Sigmoid colon (tissue), 4 donors: ENCODE measurements at regions not wholly inside any gene's neighbourhood (a gene's known extent, or its start where the extent isn't known, plus 50 kb on each side); places are given as distances from the start of the nearest gene placed in this dataset.

ENCODE experiments used
- POLR2A ChIP-seq, 2 donors: fragments of 450-650 bp; IDR thresholded peaks; one replicate each; pipeline ENCODE4 v1.6.1; 2016; ENCODE audit warnings: antibody characterized with exemption in 2 of 2, mild to moderate bottlenecking in 2 of 2, moderate library complexity in 2 of 2
- POLR2AphosphoS5 ChIP-seq, 4 donors: sonication (generic); formaldehyde crosslinking; IDR thresholded peaks; one replicate each; pipeline ENCODE4 v1.6.1; 2017; ENCODE audit warnings: antibody characterized with exemption in 4 of 4
- TF ChIP-seq, protein P1 (sequence below), 4 experiments: fragments of 450-650 bp in 3 of 4; fragments of 200-600 bp in 1 of 4; IDR thresholded peaks; one replicate each; pipeline ENCODE4 v1.5.1; 2016 to 2019; ENCODE audit warnings: antibody characterized with exemption in 4 of 4, mild to moderate bottlenecking in 3 of 4, moderate library complexity in 2 of 4

DNA sequence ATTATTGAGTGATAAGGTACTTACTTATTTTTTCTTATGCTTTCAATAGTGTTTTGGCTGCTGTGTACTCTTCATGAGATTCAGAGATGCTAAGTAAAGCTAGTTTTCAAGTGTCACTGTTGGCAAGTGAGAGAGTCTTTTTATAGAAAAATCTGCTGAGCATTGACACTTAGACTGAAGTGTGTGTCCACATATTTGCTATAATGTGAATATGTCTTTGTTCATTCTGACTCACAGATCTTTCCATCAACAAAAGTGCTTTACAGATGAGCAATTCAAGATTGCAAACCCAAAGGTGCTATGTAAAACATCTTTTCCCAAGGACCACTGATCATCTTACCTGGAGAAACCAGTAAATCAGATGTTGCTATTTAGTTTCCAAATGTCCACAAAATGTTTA is 410.6 kb upstream of the FIGN start:
- TF ChIP-seq, protein P1, sequence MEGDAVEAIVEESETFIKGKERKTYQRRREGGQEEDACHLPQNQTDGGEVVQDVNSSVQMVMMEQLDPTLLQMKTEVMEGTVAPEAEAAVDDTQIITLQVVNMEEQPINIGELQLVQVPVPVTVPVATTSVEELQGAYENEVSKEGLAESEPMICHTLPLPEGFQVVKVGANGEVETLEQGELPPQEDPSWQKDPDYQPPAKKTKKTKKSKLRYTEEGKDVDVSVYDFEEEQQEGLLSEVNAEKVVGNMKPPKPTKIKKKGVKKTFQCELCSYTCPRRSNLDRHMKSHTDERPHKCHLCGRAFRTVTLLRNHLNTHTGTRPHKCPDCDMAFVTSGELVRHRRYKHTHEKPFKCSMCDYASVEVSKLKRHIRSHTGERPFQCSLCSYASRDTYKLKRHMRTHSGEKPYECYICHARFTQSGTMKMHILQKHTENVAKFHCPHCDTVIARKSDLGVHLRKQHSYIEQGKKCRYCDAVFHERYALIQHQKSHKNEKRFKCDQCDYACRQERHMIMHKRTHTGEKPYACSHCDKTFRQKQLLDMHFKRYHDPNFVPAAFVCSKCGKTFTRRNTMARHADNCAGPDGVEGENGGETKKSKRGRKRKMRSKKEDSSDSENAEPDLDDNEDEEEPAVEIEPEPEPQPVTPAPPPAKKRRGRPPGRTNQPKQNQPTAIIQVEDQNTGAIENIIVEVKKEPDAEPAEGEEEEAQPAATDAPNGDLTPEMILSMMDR (IDR thresholded peaks at IDR 0.05), result no peak
- TF ChIP-seq POLR2A (IDR thresholded peaks at IDR 0.05) (no peak), POLR2AphosphoS5 (IDR thresholded peaks at IDR 0.05) (no peak)
